Mesendoderm (in vitro differentiated cells): ENCODE measurements at regions not wholly inside any gene's neighbourhood (a gene's known extent, or its start where the extent isn't known, plus 50 kb on each side); places are given as distances from the start of the nearest gene placed in this dataset.

ENCODE experiments used
- DNase-seq: peaks from one replicate; pipeline ENCODE4 v3.0.0; 2013
- H2AK5ac ChIP-seq: 2 replicates; pipeline ENCODE4 v1.6.1; 2013; ENCODE audit warnings: low read length, inconsistent platforms
- H2BK120ac ChIP-seq: 2 replicates; pipeline ENCODE4 v1.6.1; 2013; ENCODE audit warnings: low read depth, mild to moderate bottlenecking, low read length, moderate library complexity, mixed read lengths
- H2BK15ac ChIP-seq: replicated peaks from 2 replicates; pipeline ENCODE4 v1.6.1; 2013; ENCODE audit warnings: low read depth, mild to moderate bottlenecking, moderate library complexity
- H2BK5ac ChIP-seq: 2 replicates; pipeline ENCODE4 v1.6.1; 2013; ENCODE audit warnings: low read length, inconsistent platforms
- H3K18ac ChIP-seq: 2 replicates; pipeline ENCODE4 v1.6.1; 2013; ENCODE audit warnings: mild to moderate bottlenecking, low read length, mixed read lengths
- H3K23ac ChIP-seq: one replicate; pipeline ENCODE4 v1.6.1; 2013; ENCODE audit warnings: low read length
- H3K27ac ChIP-seq: 2 replicates; pipeline ENCODE4 v1.5.1; 2013; ENCODE audit warnings: low read depth, mild to moderate bottlenecking, inconsistent platforms, low read length, moderate library complexity
- H3K27me3 ChIP-seq: 2 replicates; pipeline ENCODE4 v1.6.1; 2013; ENCODE audit warnings: low read length, control low read depth, mild to moderate bottlenecking, inconsistent platforms; ENCODE audit not compliant: insufficient read depth, poor library complexity
- H3K36me3 ChIP-seq: 2 replicates; pipeline ENCODE4 v1.6.1; 2013; ENCODE audit warnings: low read length, inconsistent platforms; ENCODE audit not compliant: control insufficient read depth, insufficient read depth
- H3K4ac ChIP-seq: one replicate; pipeline ENCODE4 v1.6.1; 2013; ENCODE audit warnings: low read depth, mild to moderate bottlenecking, low read length, moderate library complexity
- H3K4me1 ChIP-seq: 2 replicates; pipeline ENCODE4 v1.6.1; 2013; ENCODE audit warnings: low read depth, low read length, inconsistent platforms; ENCODE audit not compliant: control insufficient read depth
- H3K4me2 ChIP-seq: 2 replicates; pipeline ENCODE4 v1.6.1; 2013; ENCODE audit warnings: low read length
- H3K4me3 ChIP-seq: 2 replicates; pipeline ENCODE4 v1.5.1; 2013; ENCODE audit warnings: mild to moderate bottlenecking, low read length
- H3K56ac ChIP-seq: one replicate; pipeline ENCODE4 v1.6.1; 2013; ENCODE audit warnings: low read length
- H3K79me1 ChIP-seq: 2 replicates; pipeline ENCODE4 v1.6.1; 2013; ENCODE audit warnings: low read length, inconsistent platforms
- H3K79me2 ChIP-seq: 2 replicates; pipeline ENCODE4 v1.6.1; 2013; ENCODE audit warnings: mild to moderate bottlenecking, low read length; ENCODE audit not compliant: control insufficient read depth, insufficient read depth
- H3K9ac ChIP-seq: 2 replicates; pipeline ENCODE4 v1.6.1; 2013; ENCODE audit warnings: low read length, inconsistent platforms
- H4K5ac ChIP-seq: one replicate; pipeline ENCODE4 v1.6.1; 2013; ENCODE audit warnings: low read length
- H4K8ac ChIP-seq: one replicate; pipeline ENCODE4 v1.6.1; 2013; ENCODE audit warnings: low read depth, mild to moderate bottlenecking, control low read depth, low read length, moderate library complexity
- WGBS: extraction: QIAGEN DNeasy Blood & Tissue Kit; methylation state at CpG from one replicate; pipeline ENCODE4 v1.1.7; 2013; ENCODE audit warnings: low lambda C conversion rate, missing lambda C conversion rate; ENCODE audit not compliant: insufficient coverage; ENCODE audit errors: extremely low coverage; 5-methylcytosine and 5-hydroxymethylcytosine counted together

DNA sequence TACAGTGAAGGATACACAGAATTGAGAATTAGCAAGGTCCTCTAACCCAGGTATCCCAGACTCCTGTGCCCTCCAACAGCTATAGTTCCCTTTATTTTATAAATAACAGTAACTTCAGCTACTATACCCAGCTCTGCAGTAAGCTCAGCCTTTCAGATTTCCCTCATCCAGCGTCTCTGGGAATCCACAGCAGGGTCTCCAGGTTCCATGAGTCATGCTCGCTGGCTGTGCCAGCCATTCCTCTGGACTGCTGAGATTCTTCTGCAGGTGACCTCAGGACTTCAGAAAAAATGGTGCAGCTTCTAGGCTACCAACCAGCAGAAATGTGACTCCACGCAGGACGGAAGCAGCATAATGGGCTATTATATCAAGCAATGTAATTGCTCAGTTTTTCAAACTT is 419.3 kb downstream of the ZNF516 start:
- Histone ChIP-seq H3K79me2 (no peaks in the 10 kb centered on the region), H3K4me1 (no peaks in the 10 kb centered on the region), H3K27ac (no peak overlapping the region), H4K5ac (no peak overlapping the region), H3K18ac (no peak overlapping the region), H2BK120ac (no peak overlapping the region), H3K9ac (no peak overlapping the region), H2AK5ac (no peak overlapping the region), H3K36me3 (no peaks in the 10 kb centered on the region), H3K79me1 (no peaks in the 10 kb centered on the region), H3K23ac (no peak overlapping the region), H2BK15ac (no peak overlapping the region), H3K27me3 (no peaks in the 10 kb centered on the region), H4K8ac (no peak overlapping the region), H2BK5ac (no peak overlapping the region), H3K4me3 (no peak overlapping the region), H3K4ac (no peak overlapping the region), H3K4me2 (no peak overlapping the region), H3K56ac (no peak overlapping the region)
- DNase-seq, result peak; percentile 39
- WGBS, result no CpG with 5 or more reads among the region's 4 CpGs

- H3K4ac ChIP-seq, result no peak overlapping the region
- no peak overlapping the region for H2BK120ac ChIP-seq
- H3K23ac ChIP-seq, result no peak overlapping the region
- peak overlapping the region; percentile 38 for H3K9ac ChIP-seq
- no peak overlapping the region for H4K5ac ChIP-seq
- no peaks in the 10 kb centered on the region for H3K79me2 ChIP-seq
- no peaks in the 10 kb centered on the region for H3K79me1 ChIP-seq
- no peak overlapping the region for H4K8ac ChIP-seq
- H3K56ac ChIP-seq, result peak overlapping the region; percentile 79
- no peak overlapping the region for H2BK15ac ChIP-seq
- no peak overlapping the region for H2BK5ac ChIP-seq
- no peak overlapping the region for H3K4me3 ChIP-seq
- no peak overlapping the region for H3K18ac ChIP-seq
- H3K4me2 ChIP-seq, result peak overlapping the region; percentile 18
- no peaks in the 10 kb centered on the region for H3K36me3 ChIP-seq
- H2AK5ac ChIP-seq, result no peak overlapping the region
- no peaks in the 10 kb centered on the region for H3K27me3 ChIP-seq
- H3K4me1 ChIP-seq, result peaks cover 4% of the 10 kb centered on the region
- no peak overlapping the region for H3K27ac ChIP-seq
- no CpG with 5 or more reads among the region's 6 CpGs for WGBS
- peak; percentile 95 for DNase-seq
These were observed 430.0 kb downstream of the ZNF516 start for GRCh38 chr18:76064998-76065397.

- Histone ChIP-seq H3K9ac (no peak overlapping the region), H3K4me3 (no peak overlapping the region), H3K56ac (no peak overlapping the region), H3K23ac (no peak overlapping the region), H3K79me2 (no peaks in the 10 kb centered on the region), H3K4me2 (no peak overlapping the region), H2BK5ac (no peak overlapping the region), H4K8ac (no peak overlapping the region), H3K36me3 (no peaks in the 10 kb centered on the region), H3K27ac (no peak overlapping the region), H2BK120ac (no peak overlapping the region), H3K27me3 (no peaks in the 10 kb centered on the region), H4K5ac (no peak overlapping the region), H2AK5ac (no peak overlapping the region), H3K4ac (no peak overlapping the region), H3K4me1 (no peaks in the 10 kb centered on the region), H2BK15ac (no peak overlapping the region), H3K79me1 (no peaks in the 10 kb centered on the region), H3K18ac (no peak overlapping the region)
- WGBS, result no CpG with 5 or more reads among the region's 10 CpGs
- no peak for DNase-seq
These were observed 436.9 kb downstream of the ZNF516 start for GRCh38 chr18:76058146-76058545.

- Histone ChIP-seq H3K79me1 (no peaks in the 10 kb centered on the region), H3K4me1 (no peaks in the 10 kb centered on the region), H2BK120ac (no peak overlapping the region), H3K18ac (no peak overlapping the region), H3K27me3 (no peaks in the 10 kb centered on the region), H4K5ac (no peak overlapping the region), H2BK5ac (no peak overlapping the region), H2AK5ac (no peak overlapping the region), H4K8ac (no peak overlapping the region), H3K27ac (no peak overlapping the region), H3K23ac (no peak overlapping the region), H2BK15ac (no peak overlapping the region), H3K9ac (no peak overlapping the region), H3K79me2 (no peaks in the 10 kb centered on the region), H3K4me2 (no peak overlapping the region), H3K4me3 (no peak overlapping the region), H3K4ac (no peak overlapping the region), H3K36me3 (no peaks in the 10 kb centered on the region), H3K56ac (no peak overlapping the region)
- no CpG with 5 or more reads among the region's 16 CpGs for WGBS
- no peak for DNase-seq
These were observed 437.7 kb downstream of the ZNF516 start for GRCh38 chr18:76057386-76057785.

- no peaks in the 10 kb centered on the region for H3K79me2 ChIP-seq
- no peak overlapping the region for H2AK5ac ChIP-seq
- H3K4ac ChIP-seq, result no peak overlapping the region
- H3K4me3 ChIP-seq, result no peak overlapping the region
- no peak overlapping the region for H4K8ac ChIP-seq
- no peaks in the 10 kb centered on the region for H3K4me1 ChIP-seq
- H3K36me3 ChIP-seq, result no peaks in the 10 kb centered on the region
- no peak overlapping the region for H3K18ac ChIP-seq
- H3K79me1 ChIP-seq, result no peaks in the 10 kb centered on the region
- H3K56ac ChIP-seq, result no peak overlapping the region
- H3K27ac ChIP-seq, result no peak overlapping the region
- H2BK15ac ChIP-seq, result no peak overlapping the region
- H2BK120ac ChIP-seq, result no peak overlapping the region
- whole genome bisulfite sequencing, result 100% methylated on average over 3 of the region's 13 CpGs
- no peak overlapping the region for H3K9ac ChIP-seq
- H3K27me3 ChIP-seq, result no peaks in the 10 kb centered on the region
- H4K5ac ChIP-seq, result no peak overlapping the region
- H2BK5ac ChIP-seq, result no peak overlapping the region
- no peak overlapping the region for H3K23ac ChIP-seq
- H3K4me2 ChIP-seq, result no peak overlapping the region
- DNase-seq, result no peak
These were observed 438.5 kb downstream of the ZNF516 start for GRCh38 chr18:76056471-76057110.

GRCh38 chr18:76055578-76055977 is 439.5 kb downstream of the ZNF516 start:
- Histone ChIP-seq H2AK5ac (no peak overlapping the region), H2BK120ac (no peak overlapping the region), H3K4ac (no peak overlapping the region), H4K5ac (no peak overlapping the region), H3K27me3 (no peaks in the 10 kb centered on the region), H3K79me2 (no peaks in the 10 kb centered on the region), H3K79me1 (no peaks in the 10 kb centered on the region), H3K4me3 (no peak overlapping the region), H2BK15ac (no peak overlapping the region), H3K4me1 (no peaks in the 10 kb centered on the region), H4K8ac (no peak overlapping the region), H3K18ac (no peak overlapping the region), H3K36me3 (no peaks in the 10 kb centered on the region), H3K23ac (no peak overlapping the region), H3K56ac (no peak overlapping the region), H3K4me2 (no peak overlapping the region), H3K27ac (no peak overlapping the region), H2BK5ac (no peak overlapping the region), H3K9ac (no peak overlapping the region)
- DNase-seq, result no peak
- no CpG with 5 or more reads among the region's 9 CpGs for WGBS
